Neuronal stem cell (in vitro differentiated cells): ENCODE measurements at regions not wholly inside any gene's neighbourhood (a gene's known extent, or its start where the extent isn't known, plus 50 kb on each side); places are given as distances from the start of the nearest gene placed in this dataset.

Experiments
- DNase-seq: peaks from one replicate; pipeline ENCODE4 v3.0.0-alpha.2; 2013; ENCODE audit warnings: low spot score
- H2AFZ ChIP-seq: one replicate; pipeline ENCODE4 v1.6.1; 2013; ENCODE audit warnings: mild to moderate bottlenecking, low read length, inconsistent platforms
- H2AK5ac ChIP-seq: 2 replicates; pipeline ENCODE4 v1.6.1; 2013; ENCODE audit warnings: low read depth, mild to moderate bottlenecking, inconsistent platforms, low read length, moderate library complexity, mixed read lengths
- H2BK120ac ChIP-seq: 2 replicates; pipeline ENCODE4 v1.6.1; 2013; ENCODE audit warnings: low read depth, mild to moderate bottlenecking, inconsistent platforms, low read length, moderate library complexity, mixed read lengths
- H2BK12ac ChIP-seq: one replicate; pipeline ENCODE4 v1.6.1; 2013; ENCODE audit warnings: low read length, inconsistent platforms
- H2BK15ac ChIP-seq: 2 replicates; pipeline ENCODE4 v1.6.1; 2013; ENCODE audit warnings: mild to moderate bottlenecking, low read length, inconsistent platforms, mixed read lengths
- H2BK5ac ChIP-seq: one replicate; pipeline ENCODE4 v1.6.1; 2013; ENCODE audit warnings: inconsistent platforms, mild to moderate bottlenecking, low read length, moderate library complexity
- H3K14ac ChIP-seq: one replicate; pipeline ENCODE4 v1.6.1; 2013; ENCODE audit warnings: low read length, inconsistent platforms
- H3K18ac ChIP-seq: 2 replicates; pipeline ENCODE4 v1.6.1; 2013; ENCODE audit warnings: low read length, inconsistent platforms
- H3K23ac ChIP-seq: 2 replicates; pipeline ENCODE4 v1.6.1; 2013; ENCODE audit warnings: low read depth, mild to moderate bottlenecking, mixed read lengths, low read length, inconsistent platforms; ENCODE audit not compliant: poor library complexity
- H3K27ac ChIP-seq: replicated peaks from 3 replicates; pipeline ENCODE4 v1.5.1; 2013; ENCODE audit warnings: low read length, inconsistent platforms
- H3K27me3 ChIP-seq, 3 experiments: 2 replicates each; pipeline ENCODE4 v1.6.1; 2013; ENCODE audit warnings: low read length in 3 of 3, mild to moderate bottlenecking in 2 of 3, inconsistent platforms in 1 of 3, low read depth in 1 of 3, mixed read lengths in 1 of 3, moderate library complexity in 1 of 3; ENCODE audit not compliant: control insufficient read depth in 3 of 3, insufficient read depth in 3 of 3
- H3K36me3 ChIP-seq, 2 donors: replicated peaks in 1 of 2; 2 replicates each; pipeline ENCODE4 v1.6.1; 2013; ENCODE audit warnings: low read length in 2 of 2; ENCODE audit not compliant: control insufficient read depth in 2 of 2, insufficient read depth in 2 of 2
- H3K4ac ChIP-seq: 2 replicates; pipeline ENCODE4 v1.6.1; 2013; ENCODE audit warnings: inconsistent platforms, mild to moderate bottlenecking, low read length, moderate library complexity
- H3K4me1 ChIP-seq, 2 donors: 1 replicate in 1 of 2; 2 replicates in 1 of 2; pipeline ENCODE4 v1.6.1; 2013; ENCODE audit warnings: low read length in 2 of 2, low read depth in 1 of 2; ENCODE audit not compliant: control insufficient read depth in 2 of 2, insufficient read depth in 1 of 2
- H3K4me2 ChIP-seq: one replicate; pipeline ENCODE4 v1.6.1; 2013; ENCODE audit warnings: mild to moderate bottlenecking, low read length, inconsistent platforms; ENCODE audit not compliant: insufficient read depth, poor library complexity, severe bottlenecking
- H3K4me3 ChIP-seq, 2 donors: 2 replicates each; pipeline ENCODE4 v1.5.1; 2013; ENCODE audit warnings: low read length in 2 of 2, mild to moderate bottlenecking in 2 of 2, inconsistent platforms in 1 of 2, moderate library complexity in 1 of 2
- H3K79me1 ChIP-seq: one replicate; pipeline ENCODE4 v1.6.1; 2013; ENCODE audit warnings: low read depth, mild to moderate bottlenecking, inconsistent platforms, low read length, moderate library complexity
- H3K9ac ChIP-seq: one replicate; pipeline ENCODE4 v1.6.1; 2013; ENCODE audit warnings: mild to moderate bottlenecking, low read depth, low read length, inconsistent platforms; ENCODE audit not compliant: poor library complexity
- H3K9me3 ChIP-seq, 2 donors: replicated peaks in 1 of 2; 2 replicates each; pipeline versions ENCODE3 to v1.6.1; 2013; ENCODE audit warnings: low read length in 2 of 2, mild to moderate bottlenecking in 2 of 2, inconsistent platforms in 1 of 2, low read depth in 1 of 2, mixed read lengths in 1 of 2, moderate library complexity in 1 of 2; ENCODE audit not compliant: control insufficient read depth in 2 of 2, insufficient read depth in 1 of 2
- H4K8ac ChIP-seq: one replicate; pipeline ENCODE4 v1.6.1; 2013; ENCODE audit warnings: low read depth, mild to moderate bottlenecking, inconsistent platforms, low read length, moderate library complexity
- H4K91ac ChIP-seq: one replicate; pipeline ENCODE4 v1.6.1; 2013; ENCODE audit warnings: low read length, low read depth, mild to moderate bottlenecking, inconsistent platforms; ENCODE audit not compliant: poor library complexity
- WGBS, 2 donors: extraction: QIAGEN DNeasy Blood & Tissue Kit; methylation state at CpG; one replicate each; pipeline ENCODE4 v1.1.7; 2013; ENCODE audit warnings: missing lambda C conversion rate in 2 of 2, mixed read lengths in 1 of 2; ENCODE audit not compliant: insufficient read length in 2 of 2, insufficient replicate concordance in 1 of 2; ENCODE audit errors: extremely low coverage in 2 of 2; 5-methylcytosine and 5-hydroxymethylcytosine counted together

GRCh38 chr1:239303289-239303688 lies 83.1 kb upstream of the CHRM3 start:
- no peak overlapping the region for H3K9ac ChIP-seq
- no CpG with 5 or more reads among the region's 9 CpGs for WGBS, 2 donors

GRCh38 chr1:239302696-239303095 lies 83.7 kb upstream of the CHRM3 start:
- Histone ChIP-seq H2BK12ac (no peak overlapping the region), H3K27ac (no peak overlapping the region), H3K27me3 (no peaks in the 10 kb centered on the region), H2BK5ac (no peak overlapping the region), H2AFZ (no peak overlapping the region), H3K36me3 (no peaks in the 10 kb centered on the region), H3K79me1 (no peaks in the 10 kb centered on the region), H3K18ac (no peak overlapping the region), H2BK15ac (no peak overlapping the region), H3K9ac (no peak overlapping the region), H3K9me3 (no peaks in the 10 kb centered on the region), H3K4me1 (no peaks in the 10 kb centered on the region), H3K4me2 (no peak overlapping the region), H4K91ac (no peak overlapping the region), H3K4ac (no peak overlapping the region), H2AK5ac (no peak overlapping the region), H3K14ac (no peak overlapping the region), H3K23ac (no peak overlapping the region), H2BK120ac (no peak overlapping the region), H4K8ac (no peak overlapping the region), H3K4me3 (no peak overlapping the region)
- no CpG with 5 or more reads among the region's 3 CpGs for WGBS, 2 donors
- DNase-seq: no peak

More at GRCh38 chr1:239303289-239303688, 83.1 kb upstream of the CHRM3 start:
- H2BK15ac ChIP-seq: no peak overlapping the region
- H2AK5ac ChIP-seq: no peak overlapping the region
- no peak overlapping the region for H3K4me3 ChIP-seq
- H3K27ac ChIP-seq: no peak overlapping the region
- no peak overlapping the region for H2AFZ ChIP-seq
- no peak overlapping the region for H3K4ac ChIP-seq
- H3K27me3 ChIP-seq: no peaks in the 10 kb centered on the region
- H4K8ac ChIP-seq: no peak overlapping the region
- no peak overlapping the region for H3K14ac ChIP-seq
- DNase-seq: no peak
- H2BK12ac ChIP-seq: no peak overlapping the region
- no peaks in the 10 kb centered on the region for H3K9me3 ChIP-seq
- no peak overlapping the region for H2BK120ac ChIP-seq
- no peak overlapping the region for H2BK5ac ChIP-seq
- H3K4me1 ChIP-seq: no peaks in the 10 kb centered on the region
- H4K91ac ChIP-seq: no peak overlapping the region
- H3K23ac ChIP-seq: no peak overlapping the region
- no peak overlapping the region for H3K4me2 ChIP-seq
- no peaks in the 10 kb centered on the region for H3K79me1 ChIP-seq
- no peaks in the 10 kb centered on the region for H3K36me3 ChIP-seq
- H3K18ac ChIP-seq: no peak overlapping the region

- no peak overlapping the region for H3K27ac ChIP-seq
- no peaks in the 10 kb centered on the region for H3K27me3 ChIP-seq
- H3K79me1 ChIP-seq: no peaks in the 10 kb centered on the region
- H2AFZ ChIP-seq: no peak overlapping the region
- H2BK5ac ChIP-seq: no peak overlapping the region
- WGBS, 2 donors: no CpG with 5 or more reads among the region's 3 CpGs
- no peak overlapping the region for H3K4me2 ChIP-seq
- no peaks in the 10 kb centered on the region for H3K36me3 ChIP-seq
- no peak overlapping the region for H2BK12ac ChIP-seq
- no peak overlapping the region for H2BK15ac ChIP-seq
- no peak overlapping the region for H4K8ac ChIP-seq
- no peak overlapping the region for H3K9ac ChIP-seq
- no peak overlapping the region for H3K4ac ChIP-seq
- H3K18ac ChIP-seq: no peak overlapping the region
- no peaks in the 10 kb centered on the region for H3K9me3 ChIP-seq
- no peak overlapping the region for H4K91ac ChIP-seq
- no peak overlapping the region for H3K23ac ChIP-seq
- no peaks in the 10 kb centered on the region for H3K4me1 ChIP-seq
- H3K14ac ChIP-seq: no peak overlapping the region
- DNase-seq: no peak
- no peak overlapping the region for H2BK120ac ChIP-seq
- H3K4me3 ChIP-seq: no peak overlapping the region
- no peak overlapping the region for H2AK5ac ChIP-seq
Observed at GRCh38 chr1:239301251-239301650, 85.1 kb upstream of the CHRM3 start.

GRCh38 chr1:239297910-239298309 lies 88.5 kb upstream of the CHRM3 start:
- H3K14ac ChIP-seq: no peak overlapping the region
- no peaks in the 10 kb centered on the region for H3K36me3 ChIP-seq
- no peak overlapping the region for H4K91ac ChIP-seq
- no peaks in the 10 kb centered on the region for H3K9me3 ChIP-seq
- no peak overlapping the region for H3K27ac ChIP-seq
- no CpG with 5 or more reads among the region's 7 CpGs for WGBS, 2 donors
- no peak overlapping the region for H2BK15ac ChIP-seq
- H2BK5ac ChIP-seq: no peak overlapping the region
- no peak overlapping the region for H3K23ac ChIP-seq
- no peak overlapping the region for H3K4me2 ChIP-seq
- no peak overlapping the region for H3K18ac ChIP-seq
- no peak overlapping the region for H4K8ac ChIP-seq
- no peak overlapping the region for H3K4ac ChIP-seq
- H3K4me3 ChIP-seq: no peak overlapping the region
- H3K9ac ChIP-seq: no peak overlapping the region
- no peaks in the 10 kb centered on the region for H3K27me3 ChIP-seq
- no peak for DNase-seq
- H3K4me1 ChIP-seq: no peaks in the 10 kb centered on the region
- no peak overlapping the region for H2BK120ac ChIP-seq
- no peaks in the 10 kb centered on the region for H3K79me1 ChIP-seq
- no peak overlapping the region for H2AK5ac ChIP-seq
- no peak overlapping the region for H2BK12ac ChIP-seq
- no peak overlapping the region for H2AFZ ChIP-seq
